ENCODE measurements at regions not wholly inside any gene's neighbourhood (a gene's known extent, or its start where the extent isn't known, plus 50 kb on each side); places are given as distances from the start of the nearest gene placed in this dataset.

DNA sequence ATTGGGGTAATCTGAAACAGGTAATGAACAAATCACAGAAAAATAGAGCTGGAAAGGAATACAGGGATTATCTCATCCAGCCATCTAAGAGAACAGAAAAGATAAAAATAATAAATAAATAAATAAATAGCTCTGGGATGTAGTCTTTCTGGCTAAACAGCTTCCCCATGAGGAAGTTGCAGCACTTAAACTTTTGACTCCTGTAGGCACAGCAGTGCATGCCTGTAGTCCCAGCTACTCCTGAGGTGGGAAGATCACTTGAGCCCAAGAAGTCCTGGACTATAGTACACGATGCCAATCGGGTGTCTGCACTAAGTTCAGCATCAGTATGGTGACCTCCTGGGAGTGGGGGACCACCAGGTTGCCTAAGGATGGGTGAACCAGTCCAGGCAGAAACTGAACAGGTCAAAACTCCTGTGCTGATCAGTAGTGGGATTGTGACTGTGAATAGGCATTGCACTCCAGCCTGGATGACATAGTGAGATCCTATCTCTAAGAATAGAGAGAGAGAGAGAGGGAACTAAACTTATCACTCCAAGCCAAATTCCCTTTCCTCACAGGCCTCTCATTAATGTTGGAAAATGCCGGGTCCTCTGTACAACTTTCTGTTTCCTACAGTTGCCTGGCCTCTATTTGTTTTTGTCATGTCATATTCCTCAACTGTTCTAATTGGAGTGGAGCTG, 61.7 kb upstream of the CDK13 start:
- peak; percentile 11 for DNase-seq (ENCODE audit: low spot score)

DNA sequence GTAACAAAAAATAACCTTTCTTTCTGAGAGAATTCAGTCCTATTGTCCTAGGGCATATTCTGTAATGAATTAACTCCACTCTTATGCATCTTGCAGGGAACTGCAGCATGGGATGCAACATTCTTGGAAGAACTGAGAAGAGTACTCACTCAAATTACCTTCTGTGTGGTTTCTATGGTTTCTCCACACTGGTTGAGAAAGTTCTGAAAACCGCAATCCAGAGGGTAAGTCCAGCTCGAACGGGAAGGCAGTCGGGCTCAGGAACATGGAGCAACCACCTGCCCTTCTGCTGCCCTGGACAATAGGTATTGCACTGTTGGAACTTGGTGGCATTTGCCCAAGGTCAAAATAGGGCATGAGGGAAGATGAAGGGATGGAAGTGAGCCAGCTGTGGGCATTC, 59.6 kb upstream of the CDK13 start:
- DNase-seq (ENCODE audit: low spot score), result no peak

DNA sequence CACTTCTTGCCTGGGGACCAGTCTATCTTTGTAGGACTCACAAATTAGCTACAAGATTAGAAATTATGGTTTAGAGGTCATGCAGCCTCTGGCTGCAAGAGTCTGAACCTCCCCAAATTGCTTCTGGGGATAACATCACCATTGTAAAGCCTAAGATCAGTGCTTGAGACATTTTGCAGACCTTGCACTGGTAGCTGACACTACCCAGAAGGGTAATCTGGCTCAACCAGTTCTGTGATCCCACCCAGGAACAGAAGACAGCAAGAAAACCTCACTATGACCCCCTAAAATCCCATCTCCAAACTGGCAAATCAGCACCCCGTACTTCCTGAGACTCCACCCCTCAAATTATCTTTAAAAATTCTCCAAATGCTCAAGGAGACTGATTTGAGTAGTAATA, 58.2 kb upstream of the CDK13 start:
- DNase-seq (ENCODE audit: low spot score), result peak; percentile 83

DNA sequence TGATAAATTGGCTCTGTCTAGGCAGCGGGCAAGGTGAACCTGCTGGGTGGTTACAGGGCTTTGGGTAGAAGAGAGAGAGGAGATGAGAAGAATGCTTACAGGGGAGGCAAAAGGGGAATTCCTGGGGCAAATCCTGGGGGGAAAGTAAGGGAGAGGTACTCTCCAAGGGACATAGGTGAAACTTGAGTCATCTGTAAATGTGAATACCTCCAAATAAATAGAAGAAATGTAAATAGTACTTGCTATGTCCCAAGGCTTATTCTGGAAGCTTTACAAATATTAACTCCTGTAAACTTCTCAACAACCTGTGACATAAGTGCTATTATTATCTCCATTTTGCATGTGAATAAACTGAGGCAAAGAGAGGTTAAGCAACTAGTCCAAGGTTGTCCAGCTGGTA, 57.7 kb upstream of the CDK13 start:
- no peak for DNase-seq (ENCODE audit: low spot score)

DNA sequence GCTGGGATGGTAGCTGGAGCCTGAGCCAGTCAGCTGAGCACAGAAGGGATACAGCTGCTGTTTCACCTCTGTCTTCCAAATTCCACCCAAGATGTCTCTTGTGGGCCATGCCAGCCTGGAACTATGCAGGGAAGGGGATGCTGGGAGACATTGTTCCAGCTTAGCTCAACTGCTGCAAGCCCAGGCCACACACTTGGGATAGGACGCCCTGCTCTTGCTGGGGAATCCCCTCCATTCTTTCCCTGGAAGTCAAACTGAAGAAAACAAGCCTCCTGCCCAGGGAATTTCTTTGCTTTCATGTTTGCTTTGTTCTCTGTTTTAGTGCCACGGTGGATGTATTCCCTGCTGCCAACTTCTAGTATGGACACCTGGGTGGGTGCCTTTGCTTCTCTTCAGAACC, 55.2 kb upstream of the CDK13 start:
- DNase-seq (ENCODE audit: low spot score), result no peak

DNA sequence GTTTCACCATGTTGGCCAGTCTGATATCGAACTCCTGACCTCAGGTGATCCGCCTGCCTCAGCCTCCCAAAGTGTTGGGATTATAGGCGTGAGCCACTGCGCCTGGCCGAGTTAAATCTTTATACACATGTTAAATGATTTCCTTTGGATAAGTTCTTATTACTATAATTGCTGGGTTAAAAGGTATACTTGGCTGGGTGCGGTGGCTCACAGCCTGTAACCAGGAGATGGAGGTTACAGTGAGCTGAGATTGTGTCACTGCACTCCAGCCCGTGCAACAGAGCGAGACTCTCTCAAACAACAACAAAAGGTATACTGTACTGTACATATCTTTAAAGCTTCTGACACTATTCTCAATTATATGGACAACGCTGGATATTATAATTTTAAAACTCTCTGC, 53.2 kb upstream of the CDK13 start:
- no peak for DNase-seq (ENCODE audit: low spot score)

DNA sequence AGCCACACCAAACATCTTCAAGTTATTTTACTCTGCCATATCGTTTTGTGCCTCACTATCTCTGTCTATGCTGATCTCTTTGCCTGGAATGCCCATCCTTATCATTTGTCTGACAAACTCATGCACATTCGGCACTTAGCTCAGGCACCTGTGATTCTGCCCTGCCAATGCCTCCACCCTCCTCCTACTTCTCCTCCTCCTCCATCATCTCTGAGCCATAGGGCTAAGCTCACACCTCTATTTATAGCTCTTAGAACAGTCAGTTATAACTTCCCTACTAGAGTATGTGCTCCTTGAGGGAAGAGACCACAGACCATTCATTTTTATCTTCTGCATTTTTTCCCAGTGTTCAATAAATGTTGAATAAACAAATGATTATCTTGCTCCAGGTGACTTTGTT, 51.2 kb upstream of the CDK13 start:
- DNase-seq (ENCODE audit: low spot score), result no peak
